Natural killer cell (primary cell): ENCODE measurements at regions not wholly inside any gene's neighbourhood (a gene's known extent, or its start where the extent isn't known, plus 50 kb on each side); places are given as distances from the start of the nearest gene placed in this dataset.

Experiments used
- ATAC-seq, 3 donors: fragments of 150-1000 bp in 2 of 3; fragments of 200-7000 bp in 1 of 3; cut with Tn5 transposase; 1 replicate in 1 of 3; 2 replicates in 2 of 3; pipeline ENCODE4 v1.10.0; 2021; ENCODE audit warnings: mild to moderate bottlenecking in 2 of 3, moderate library complexity in 2 of 3
- DNase-seq, 2 donors: peaks; one replicate each; pipeline versions ENCODE4 v3.0.0 to v3.0.0-alpha.2; 2013 to 2021; ENCODE audit warnings: mixed read lengths in 1 of 2
- H3K27ac ChIP-seq: one replicate; pipeline ENCODE4 v1.5.1; 2013; ENCODE audit warnings: mild to moderate bottlenecking, low read length
- H3K27me3 ChIP-seq: one replicate; pipeline ENCODE4 v1.6.1; 2013; ENCODE audit warnings: low read length; ENCODE audit not compliant: control insufficient read depth, insufficient read depth
- H3K36me3 ChIP-seq: one replicate; pipeline ENCODE4 v1.6.1; 2013; ENCODE audit warnings: low read length; ENCODE audit not compliant: control insufficient read depth, insufficient read depth
- H3K4me1 ChIP-seq: one replicate; pipeline ENCODE4 v1.6.1; 2013; ENCODE audit warnings: low read length; ENCODE audit not compliant: control insufficient read depth, insufficient read depth
- H3K4me3 ChIP-seq: one replicate; pipeline ENCODE4 v1.5.1; 2013; ENCODE audit warnings: low read length
- H3K9me3 ChIP-seq: one replicate; pipeline ENCODE4 v1.6.1; 2013; ENCODE audit warnings: low read length; ENCODE audit not compliant: control insufficient read depth, insufficient read depth
- H3K27ac Mint-ChIP-seq, 2 donors: one replicate each; pipeline ENCODE4 v1.8.0; 2022; ENCODE audit warnings: mild to moderate bottlenecking in 2 of 2, mixed read lengths in 2 of 2, moderate library complexity in 1 of 2
- H3K27me3 Mint-ChIP-seq, 2 donors: one replicate each; pipeline ENCODE4 v1.8.0; 2022; ENCODE audit warnings: low read depth in 2 of 2, mixed read lengths in 2 of 2
- H3K36me3 Mint-ChIP-seq: one replicate; pipeline ENCODE4 v1.8.0; 2022; ENCODE audit warnings: mixed read lengths
- H3K4me1 Mint-ChIP-seq, 2 donors: one replicate each; pipeline ENCODE4 v1.8.0; 2022; ENCODE audit warnings: mixed read lengths in 2 of 2
- H3K4me3 Mint-ChIP-seq: one replicate; pipeline ENCODE4 v1.8.0; 2022; ENCODE audit warnings: mild to moderate bottlenecking, moderate library complexity, mixed read lengths
- H3K9me3 Mint-ChIP-seq, 2 donors: one replicate each; pipeline ENCODE4 v1.8.0; 2022; ENCODE audit warnings: mixed read lengths in 2 of 2
- CTCF ChIP-seq: fragments of 200-600 bp; IDR thresholded peaks from one replicate; pipeline ENCODE4 v1.8.0; 2022; ENCODE audit warnings: antibody characterized with exemption
- WGBS: methylation state at CpG from one replicate; pipeline ENCODE4 v1.1.7; 2013; ENCODE audit warnings: missing lambda C conversion rate; ENCODE audit not compliant: insufficient coverage; 5-methylcytosine and 5-hydroxymethylcytosine counted together
- intact Hi-C: fragments of 100-400 bp; cut with micrococcal nuclease; formaldehyde crosslinking; loops from one replicate; pipeline ENCODE4 v1.14.2; 2022

- Mint-ChIP-seq H3K4me3 (no peak overlapping the region), H3K9me3 (peaks cover 2 to 10% of the 10 kb centered on the region in 2 donors), H3K4me1 (no peaks in the 10 kb centered on the region), H3K27me3 (no peaks in the 10 kb centered on the region), H3K36me3 (no peaks in the 10 kb centered on the region), H3K27ac (no peak overlapping the region)
- WGBS, result 75% methylated on average over 2 of the region's 3 CpGs
- Histone ChIP-seq H3K4me3 (no peak overlapping the region), H3K27ac (no peak overlapping the region), H3K27me3 (no peaks in the 10 kb centered on the region), H3K36me3 (no peaks in the 10 kb centered on the region), H3K9me3 (no peaks in the 10 kb centered on the region), H3K4me1 (no peaks in the 10 kb centered on the region)
- intact Hi-C loops, result no loop called here
- no peak for TF ChIP-seq CTCF
- DNase-seq, result no peak
- no peak for ATAC-seq
These were observed 779.9 kb upstream of the MAP3K7 start for GRCh38 chr6:91366781-91367180.

GRCh38 chr6:91358986-91359385, 772.1 kb upstream of the MAP3K7 start:
- TF ChIP-seq CTCF, result no peak
- Histone ChIP-seq H3K4me3 (no peak overlapping the region), H3K36me3 (no peaks in the 10 kb centered on the region), H3K27ac (no peak overlapping the region), H3K4me1 (no peaks in the 10 kb centered on the region), H3K9me3 (no peaks in the 10 kb centered on the region), H3K27me3 (no peaks in the 10 kb centered on the region)
- no peaks in the 10 kb centered on the region for H3K4me1 Mint-ChIP-seq
- intact Hi-C loops, result no loop called here
- no peaks in the 10 kb centered on the region for H3K27me3 Mint-ChIP-seq
- DNase-seq (no peak), ATAC-seq (no peak)
- no peaks in the 10 kb centered on the region for H3K9me3 Mint-ChIP-seq
- no peak overlapping the region for H3K27ac Mint-ChIP-seq
- no peak overlapping the region for H3K4me3 Mint-ChIP-seq
- no peaks in the 10 kb centered on the region for H3K36me3 Mint-ChIP-seq

DNA sequence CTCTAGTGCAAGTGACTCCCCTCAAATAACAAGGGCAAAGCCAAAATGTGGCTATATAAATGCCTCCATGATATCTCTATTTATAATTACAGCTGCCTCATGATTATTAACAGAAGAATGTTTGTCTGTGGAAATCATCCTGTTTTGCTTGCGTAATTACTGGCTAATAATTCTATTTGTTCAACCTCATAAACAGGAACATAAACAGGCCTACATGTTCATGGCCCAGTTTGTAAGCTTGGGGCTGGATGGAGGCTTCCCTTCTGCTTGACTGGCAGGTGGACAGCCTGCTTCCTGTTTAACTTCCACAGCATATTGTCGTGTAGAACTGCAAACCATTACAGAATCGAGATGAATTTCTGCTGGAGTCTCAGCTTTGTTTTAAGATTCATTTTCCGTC, 766.0 kb upstream of the MAP3K7 start:
- H3K9me3 Mint-ChIP-seq, result peaks cover 0 to 2% of the 10 kb centered on the region in 2 donors
- no peaks in the 10 kb centered on the region for H3K36me3 Mint-ChIP-seq
- no peaks in the 10 kb centered on the region for H3K27me3 Mint-ChIP-seq
- DNase-seq (no peak), ATAC-seq (no peak)
- H3K36me3 ChIP-seq, result no peaks in the 10 kb centered on the region
- H3K27ac ChIP-seq, result no peak overlapping the region
- intact Hi-C loops, result no loop called here
- no peak for TF ChIP-seq CTCF
- no peaks in the 10 kb centered on the region for H3K4me1 Mint-ChIP-seq
- H3K27me3 ChIP-seq, result no peaks in the 10 kb centered on the region
- H3K4me3 ChIP-seq, result no peak overlapping the region
- 41% methylated on average over 3 of the region's 4 CpGs for WGBS
- no peaks in the 10 kb centered on the region for H3K9me3 ChIP-seq
- no peaks in the 10 kb centered on the region for H3K4me1 ChIP-seq
- no peak overlapping the region for H3K4me3 Mint-ChIP-seq
- no peak overlapping the region for H3K27ac Mint-ChIP-seq

- intact Hi-C loops, result no loop called here
- ATAC-seq (no peak), DNase-seq (no peak)
- H3K4me1 Mint-ChIP-seq, result no peaks in the 10 kb centered on the region
- H3K36me3 ChIP-seq, result no peaks in the 10 kb centered on the region
- no peaks in the 10 kb centered on the region for H3K4me1 ChIP-seq
- TF ChIP-seq CTCF, result no peak
- H3K27ac Mint-ChIP-seq, result no peak overlapping the region
- H3K4me3 Mint-ChIP-seq, result no peak overlapping the region
- H3K36me3 Mint-ChIP-seq, result no peaks in the 10 kb centered on the region
- H3K27me3 ChIP-seq, result no peaks in the 10 kb centered on the region
- H3K9me3 Mint-ChIP-seq, result peaks cover 0 to 2% of the 10 kb centered on the region in 2 donors
- H3K9me3 ChIP-seq, result no peaks in the 10 kb centered on the region
- no CpG with 5 or more reads among the region's 3 CpGs for WGBS
- H3K27ac ChIP-seq, result no peak overlapping the region
- no peak overlapping the region for H3K4me3 ChIP-seq
- no peaks in the 10 kb centered on the region for H3K27me3 Mint-ChIP-seq
These were observed 765.4 kb upstream of the MAP3K7 start for GRCh38 chr6:91352321-91352720.
